HG03342 (cell line): ENCODE measurements at regions not wholly inside any gene's neighbourhood (a gene's known extent, or its start where the extent isn't known, plus 50 kb on each side); places are given as distances from the start of the nearest gene placed in this dataset.

Experiments used
- ATAC-seq: cut with Tn5 transposase; IDR thresholded peaks from one replicate; pipeline ENCODE4 v1.9.1; 2021; ENCODE audit warnings: mild to moderate bottlenecking, moderate library complexity; ENCODE audit not compliant: unreplicated experiment

GRCh38 chr10:75347186-75347585 lies 54.4 kb downstream of the ZNF503 start:
- no peak for ATAC-seq

DNA sequence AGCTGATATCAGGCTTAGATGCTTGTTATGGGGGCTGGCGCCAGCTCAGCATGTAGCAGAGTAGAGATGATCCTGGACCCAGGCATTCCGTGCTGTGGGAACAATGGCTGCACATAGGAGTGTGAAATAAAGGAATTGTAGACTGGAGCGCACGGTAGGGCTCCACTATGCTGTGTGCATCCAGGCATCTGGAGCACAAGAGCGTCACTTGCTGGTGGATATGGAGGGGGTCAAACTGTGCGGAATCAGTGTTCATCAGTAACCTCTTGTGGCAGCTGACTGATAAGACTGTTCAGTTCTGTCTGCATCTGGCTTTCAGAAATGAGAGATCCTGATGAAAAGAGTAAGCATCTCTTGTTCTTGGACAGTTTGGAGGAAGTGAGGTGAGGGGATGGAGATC lies 55.8 kb downstream of the ZNF503 start:
- ATAC-seq, result no peak

- ATAC-seq, result no peak
Observed at GRCh38 chr10:75344170-75344569, 57.4 kb downstream of the ZNF503 start.

DNA sequence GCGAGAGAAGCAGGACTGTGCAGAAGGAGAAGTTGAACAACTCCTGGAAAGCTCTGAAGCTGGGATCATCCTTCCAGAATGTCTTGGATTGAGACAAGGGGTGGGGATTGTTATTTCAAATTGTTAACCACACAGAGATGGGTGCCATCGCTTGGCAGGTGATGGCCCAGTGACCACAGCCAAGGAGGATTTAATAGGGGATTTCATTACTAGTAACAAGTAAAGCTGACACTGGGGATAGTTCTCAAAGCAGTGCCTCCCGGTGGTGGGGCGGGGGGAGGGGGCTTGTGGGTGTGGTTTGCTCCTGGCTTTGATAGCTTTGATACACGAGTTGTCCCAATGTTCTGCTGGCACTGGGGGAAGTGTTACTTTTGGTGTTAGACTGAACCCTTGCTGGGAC lies 59.2 kb downstream of the ZNF503 start:
- no peak for ATAC-seq

GRCh38 chr10:75335983-75336382 lies 65.6 kb downstream of the ZNF503 start:
- peak; percentile 97 for ATAC-seq

- no peak for ATAC-seq
Observed at GRCh38 chr10:75335191-75335590, 66.4 kb downstream of the ZNF503 start.

DNA sequence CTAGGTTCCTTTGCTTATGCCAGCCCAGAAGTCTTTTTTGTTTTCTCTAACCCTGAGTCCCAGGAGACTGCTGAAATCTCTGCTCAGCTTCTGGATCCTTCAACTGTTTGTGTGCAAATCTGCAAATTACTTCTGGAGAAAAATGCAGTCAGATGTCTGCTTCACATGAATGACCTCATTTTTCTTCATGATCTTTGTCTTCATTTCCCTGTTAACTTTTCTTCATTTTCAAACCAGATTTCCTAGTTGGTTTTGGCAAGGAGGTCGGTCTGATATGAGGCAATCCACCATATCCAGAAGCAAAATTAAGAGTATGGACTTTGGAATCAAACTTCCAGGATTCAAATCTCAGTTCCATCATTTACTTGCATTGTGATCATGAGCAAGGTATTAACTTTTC lies 66.8 kb downstream of the ZNF503 start:
- no peak for ATAC-seq

DNA sequence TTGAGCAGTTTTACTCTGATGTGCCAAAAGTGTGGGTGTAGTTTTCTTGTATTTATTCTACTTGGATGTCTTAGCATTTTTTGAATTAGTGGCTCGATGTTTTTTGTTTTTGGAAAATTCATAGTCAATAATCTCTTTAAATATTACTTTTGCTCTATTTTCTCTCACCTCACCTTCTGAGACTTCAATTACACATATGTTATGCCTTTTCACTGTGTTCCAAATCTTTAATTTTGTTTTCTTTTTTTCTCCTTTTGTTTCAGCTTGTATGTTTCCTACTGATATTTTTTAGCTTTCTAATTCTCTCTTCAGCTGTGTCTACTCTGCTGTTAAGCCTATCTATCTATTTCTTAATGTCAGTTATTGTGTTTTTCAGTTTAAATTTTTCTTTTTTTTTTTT lies 69.5 kb downstream of the ZNF503 start:
- ATAC-seq, result no peak

- ATAC-seq, result no peak
Observed at GRCh38 chr10:75331081-75331480, 70.5 kb downstream of the ZNF503 start.

GRCh38 chr10:75329190-75329745 lies 72.3 kb downstream of the ZNF503 start:
- ATAC-seq, result no peak

GRCh38 chr10:75326306-75326705 lies 75.3 kb downstream of the ZNF503 start:
- ATAC-seq, result no peak

GRCh38 chr10:75319274-75319673 lies 82.3 kb downstream of the ZNF503 start:
- no peak for ATAC-seq

GRCh38 chr10:75314570-75314969 lies 78.8 kb upstream of the COMTD1 start:
- ATAC-seq, result no peak

- no peak for ATAC-seq
Observed at GRCh38 chr10:75312440-75312839, 76.7 kb upstream of the COMTD1 start.

- no peak for ATAC-seq
Observed at GRCh38 chr10:75305675-75306074, 69.9 kb upstream of the COMTD1 start.

DNA sequence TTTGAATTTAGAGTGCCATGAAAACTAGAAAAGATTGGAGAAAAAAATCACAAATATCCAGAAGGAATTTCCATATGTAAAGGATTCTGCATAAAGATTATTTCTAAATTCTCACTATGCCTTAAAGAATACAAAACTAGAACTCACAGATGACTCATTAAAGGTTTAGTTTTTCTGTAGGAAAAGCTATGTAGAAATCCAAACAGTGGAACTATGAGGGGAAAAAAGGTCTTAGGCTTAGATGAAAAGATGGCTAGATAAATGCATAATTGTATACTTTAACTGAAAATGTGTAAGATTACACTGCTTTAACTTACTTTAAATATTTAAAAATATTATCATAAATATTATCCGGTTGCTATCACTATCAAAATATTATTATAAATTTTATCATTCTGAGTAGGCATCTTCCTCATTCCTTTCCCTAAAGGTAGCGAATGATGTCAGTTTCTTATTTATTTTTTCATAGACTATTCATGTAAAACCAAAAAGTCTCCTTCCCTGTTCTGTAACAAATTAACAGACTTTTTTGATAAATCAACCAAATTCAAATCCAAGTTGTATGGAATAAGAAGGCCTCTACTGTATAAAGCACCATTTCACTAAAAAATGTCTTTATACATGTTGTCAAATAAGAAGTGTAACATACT lies 69.1 kb upstream of the COMTD1 start:
- ATAC-seq, result no peak

DNA sequence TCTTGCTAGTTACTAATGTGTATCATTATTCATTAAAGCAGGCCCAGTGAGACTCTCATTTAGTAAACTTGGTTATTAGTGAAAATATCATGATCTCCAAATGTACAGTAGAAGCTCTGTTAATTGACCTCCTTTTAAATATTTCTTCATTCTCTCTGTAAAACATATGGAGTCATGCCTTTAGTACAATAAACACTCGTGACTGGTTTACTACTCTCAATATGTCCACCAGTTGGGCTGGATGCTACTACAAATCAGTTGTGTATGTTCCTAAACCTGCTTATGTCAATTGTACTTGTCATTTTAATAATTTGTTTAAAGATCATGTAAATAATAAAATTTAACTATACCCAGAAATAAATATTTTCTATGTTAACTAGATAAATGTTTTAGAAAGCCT lies 68.6 kb upstream of the COMTD1 start:
- ATAC-seq, result no peak

GRCh38 chr10:75303045-75303777 lies 67.5 kb upstream of the COMTD1 start:
- ATAC-seq, result no peak

GRCh38 chr10:75302029-75302428 lies 66.3 kb upstream of the COMTD1 start:
- no peak for ATAC-seq

DNA sequence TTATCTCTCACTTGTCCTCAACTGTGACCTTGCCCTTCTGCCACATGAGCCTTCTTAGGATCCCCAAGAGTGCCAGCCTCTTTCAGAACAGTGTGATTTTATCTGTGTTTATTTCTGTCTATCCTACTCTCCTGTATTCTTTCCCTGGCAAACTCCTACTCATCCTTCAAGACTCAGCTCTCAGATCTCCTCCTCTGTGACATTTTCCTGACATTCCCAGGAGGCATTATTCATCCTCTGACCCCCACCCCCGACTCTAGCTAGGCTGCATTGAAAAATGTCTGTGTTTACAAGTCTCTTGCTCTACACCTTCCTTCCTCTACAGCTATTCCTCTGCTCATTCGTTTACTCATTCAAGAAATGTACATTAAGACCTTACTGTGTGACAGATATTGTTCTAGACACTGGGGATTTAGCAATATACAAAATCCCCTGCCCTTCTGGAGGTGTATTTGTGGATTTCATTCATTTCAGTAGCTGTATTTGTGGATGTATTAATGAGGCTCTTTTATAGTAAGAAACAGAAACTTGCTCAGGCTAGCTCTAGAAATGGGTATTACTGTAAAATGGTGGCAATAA lies 61.4 kb upstream of the COMTD1 start:
- ATAC-seq, result no peak

GRCh38 chr10:75295868-75296441 lies 60.2 kb upstream of the COMTD1 start:
- no peak for ATAC-seq
